SU-DHL-6 (cell line): ENCODE measurements at regions not wholly inside any gene's neighbourhood (a gene's known extent, or its start where the extent isn't known, plus 50 kb on each side); places are given as distances from the start of the nearest gene placed in this dataset.

ENCODE experiments used
- EZH2phosphoT487 ChIP-seq: fragments of 200-600 bp; sonication (generic), shearing (Covaris generic); conservative IDR thresholded peaks from 2 replicates; pipeline ENCODE4 v1.6.1; 2018; ENCODE audit warnings: mild to moderate bottlenecking, antibody characterized with exemption, low read length, moderate library complexity, mixed read lengths
- TF ChIP-seq, protein P1 (sequence below): fragments of 200-600 bp; sonication (generic); IDR thresholded peaks from one replicate; pipeline ENCODE4 v1.5.1; 2017; ENCODE audit warnings: antibody characterized with exemption, mild to moderate bottlenecking, low read length, moderate library complexity; ENCODE audit not compliant: insufficient read depth, poor library complexity, severe bottlenecking

DNA sequence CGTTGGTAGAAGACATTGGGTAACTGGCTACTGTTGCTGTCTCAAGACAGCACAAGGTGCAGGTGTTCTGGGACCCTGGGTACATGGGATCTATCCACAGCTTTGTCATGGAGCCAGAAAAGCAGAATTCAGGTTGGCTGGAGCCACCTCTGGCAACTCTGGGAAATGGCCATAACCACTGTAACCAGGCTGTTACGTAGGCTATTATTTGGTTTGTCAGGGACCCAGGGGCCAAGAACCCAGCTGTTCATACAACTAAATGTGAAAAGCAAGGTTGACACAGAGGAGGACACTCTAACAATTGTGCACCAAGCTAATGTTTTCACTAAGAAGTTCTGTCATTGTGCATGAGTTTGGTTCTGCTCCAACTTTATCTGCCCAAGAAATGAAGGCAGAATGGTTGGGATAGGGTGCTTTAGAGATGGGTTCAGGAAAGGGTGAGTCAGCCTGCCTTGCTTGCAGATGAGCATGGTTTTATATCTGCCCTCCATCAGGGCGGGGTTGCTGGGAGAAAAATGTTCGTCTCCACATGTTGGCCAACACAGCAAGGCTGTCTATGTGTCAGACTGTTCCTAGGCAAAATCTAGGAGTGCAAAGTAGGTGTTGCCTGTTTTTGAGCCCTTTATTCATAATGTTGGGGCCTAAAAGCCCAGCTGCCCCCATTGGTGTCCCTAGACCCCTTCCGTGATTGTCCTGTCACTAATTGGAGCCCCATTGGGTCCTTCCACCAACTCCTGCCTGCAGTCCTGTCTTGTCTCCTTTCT lies 131.3 kb upstream of the DAP start:
- TF ChIP-seq, protein P1, sequence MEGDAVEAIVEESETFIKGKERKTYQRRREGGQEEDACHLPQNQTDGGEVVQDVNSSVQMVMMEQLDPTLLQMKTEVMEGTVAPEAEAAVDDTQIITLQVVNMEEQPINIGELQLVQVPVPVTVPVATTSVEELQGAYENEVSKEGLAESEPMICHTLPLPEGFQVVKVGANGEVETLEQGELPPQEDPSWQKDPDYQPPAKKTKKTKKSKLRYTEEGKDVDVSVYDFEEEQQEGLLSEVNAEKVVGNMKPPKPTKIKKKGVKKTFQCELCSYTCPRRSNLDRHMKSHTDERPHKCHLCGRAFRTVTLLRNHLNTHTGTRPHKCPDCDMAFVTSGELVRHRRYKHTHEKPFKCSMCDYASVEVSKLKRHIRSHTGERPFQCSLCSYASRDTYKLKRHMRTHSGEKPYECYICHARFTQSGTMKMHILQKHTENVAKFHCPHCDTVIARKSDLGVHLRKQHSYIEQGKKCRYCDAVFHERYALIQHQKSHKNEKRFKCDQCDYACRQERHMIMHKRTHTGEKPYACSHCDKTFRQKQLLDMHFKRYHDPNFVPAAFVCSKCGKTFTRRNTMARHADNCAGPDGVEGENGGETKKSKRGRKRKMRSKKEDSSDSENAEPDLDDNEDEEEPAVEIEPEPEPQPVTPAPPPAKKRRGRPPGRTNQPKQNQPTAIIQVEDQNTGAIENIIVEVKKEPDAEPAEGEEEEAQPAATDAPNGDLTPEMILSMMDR, result no peak
- no peak for TF ChIP-seq EZH2phosphoT487
